Fibroblast of lung (primary cell): ENCODE measurements at regions not wholly inside any gene's neighbourhood (a gene's known extent, or its start where the extent isn't known, plus 50 kb on each side); places are given as distances from the start of the nearest gene placed in this dataset.

Experiments
- DNase-seq, 2 donors: peaks; one replicate each; pipeline versions ENCODE4 v3.0.0 to v3.0.0-alpha.2; 2010; ENCODE audit warnings: low read depth in 2 of 2
- H2AFZ ChIP-seq: 2 replicates; pipeline ENCODE4 v1.5.1; 2012; ENCODE audit warnings: low read length, control low read depth, inconsistent platforms
- H3K27ac ChIP-seq: 2 replicates; pipeline ENCODE4 v1.5.1; 2011; ENCODE audit warnings: low read length, control low read depth; ENCODE audit not compliant: insufficient read depth
- H3K27me3 ChIP-seq: 2 replicates; pipeline ENCODE4 v1.5.1; 2011; ENCODE audit warnings: mild to moderate bottlenecking, low read length; ENCODE audit not compliant: control insufficient read depth, insufficient read depth
- H3K36me3 ChIP-seq: 2 replicates; pipeline ENCODE4 v1.5.1; 2011; ENCODE audit warnings: low read length; ENCODE audit not compliant: control insufficient read depth, insufficient read depth
- H3K4me1 ChIP-seq: 2 replicates; pipeline ENCODE4 v1.5.1; 2011; ENCODE audit warnings: low read length; ENCODE audit not compliant: control insufficient read depth, insufficient read depth; ENCODE audit errors: extremely low read depth
- H3K4me2 ChIP-seq: 2 replicates; pipeline ENCODE4 v1.5.1; 2011; ENCODE audit warnings: low read length, control low read depth; ENCODE audit not compliant: insufficient read depth; ENCODE audit errors: extremely low read depth
- H3K4me3 ChIP-seq, 4 experiments: fragments of 200-600 bp in 1 of 4; sonication (generic) in 1 of 4; replicated peaks in 1 of 4; 2 replicates each; pipeline ENCODE4 v1.5.1; 2011 to 2016; ENCODE audit warnings: low read length in 4 of 4, low read depth in 3 of 4, mild to moderate bottlenecking in 3 of 4, control low read depth in 2 of 4, inconsistent platforms in 1 of 4, mixed read lengths in 1 of 4; ENCODE audit not compliant: insufficient read depth in 1 of 4; ENCODE audit errors: control extremely low read depth in 1 of 4
- H3K79me2 ChIP-seq: 2 replicates; pipeline ENCODE4 v1.5.1; 2012; ENCODE audit warnings: mild to moderate bottlenecking, low read length, inconsistent platforms; ENCODE audit not compliant: control insufficient read depth, insufficient read depth
- H3K9ac ChIP-seq: 2 replicates; pipeline ENCODE4 v1.5.1; 2011; ENCODE audit warnings: mild to moderate bottlenecking, low read length, control low read depth; ENCODE audit not compliant: insufficient read depth
- H3K9me3 ChIP-seq: 2 replicates; pipeline ENCODE4 v1.5.1; 2012; ENCODE audit warnings: low read depth, low read length; ENCODE audit not compliant: control insufficient read depth, insufficient read depth
- H4K20me1 ChIP-seq: 2 replicates; pipeline ENCODE4 v1.5.1; 2011; ENCODE audit warnings: low read length; ENCODE audit not compliant: control insufficient read depth, insufficient read depth; ENCODE audit errors: extremely low read depth
- CTCF ChIP-seq, 2 donors: IDR thresholded peaks in 1 of 2; conservative IDR thresholded peaks in 1 of 2; 1 replicate in 1 of 2; 2 replicates in 1 of 2; pipeline ENCODE4 v1.5.1; 2011 to 2012; ENCODE audit warnings: low read length in 2 of 2, control low read depth in 1 of 2, inconsistent platforms in 1 of 2, low read depth in 1 of 2, mild to moderate bottlenecking in 1 of 2
- EZH2 ChIP-seq: IDR thresholded peaks from 2 replicates; pipeline ENCODE4 v1.5.1; 2012; ENCODE audit warnings: low read length, control low read depth, mild to moderate bottlenecking; ENCODE audit errors: missing control alignments

DNA sequence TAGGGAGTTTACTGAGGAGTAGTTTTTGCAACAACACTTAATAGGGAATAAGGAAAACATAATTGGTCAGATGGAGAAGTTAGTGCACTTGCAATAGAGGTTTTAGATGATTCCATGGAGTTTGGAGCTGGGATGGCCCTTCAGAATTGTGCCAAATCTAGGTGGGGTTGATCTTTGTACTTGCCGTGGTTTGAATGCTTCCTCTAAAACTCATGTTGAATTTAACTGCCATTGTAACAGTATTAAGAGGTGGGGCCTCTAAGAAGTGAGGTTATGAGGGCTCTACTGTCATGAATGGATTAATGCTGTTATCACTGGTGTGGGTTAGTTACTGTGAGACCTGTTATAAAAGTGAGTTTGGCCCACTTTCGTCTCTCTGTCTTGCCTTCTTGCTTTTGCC, 94.4 kb upstream of the BOD1L1 start:
- Histone ChIP-seq H4K20me1 (no peaks in the 10 kb centered on the region), H3K27me3 (no peaks in the 10 kb centered on the region), H3K27ac (no peak overlapping the region), H2AFZ (no peak overlapping the region), H3K9ac (no peak overlapping the region), H3K9me3 (no peaks in the 10 kb centered on the region), H3K79me2 (no peaks in the 10 kb centered on the region), H3K36me3 (no peaks in the 10 kb centered on the region), H3K4me3 (no peak overlapping the region), H3K4me1 (no peaks in the 10 kb centered on the region), H3K4me2 (no peak overlapping the region)
- no peak for DNase-seq
- no peak for TF ChIP-seq CTCF (conservative IDR thresholded peaks at IDR 0.05 in 1 of 2, IDR thresholded peaks at IDR 0.05 in 1 of 2; ENCODE audit: low read depth in 1 of 2, low read length in 2 of 2)
- no peak for TF ChIP-seq EZH2

GRCh38 chr4:13722649-13723048, 95.1 kb upstream of the BOD1L1 start:
- H3K79me2 ChIP-seq: no peaks in the 10 kb centered on the region
- no peak for DNase-seq
- no peak for TF ChIP-seq CTCF (conservative IDR thresholded peaks at IDR 0.05 in 1 of 2, IDR thresholded peaks at IDR 0.05 in 1 of 2; ENCODE audit: low read depth in 1 of 2, low read length in 2 of 2)
- TF ChIP-seq EZH2: no peak
- no peak overlapping the region for H3K9ac ChIP-seq
- no peak overlapping the region for H3K4me2 ChIP-seq
- no peaks in the 10 kb centered on the region for H3K9me3 ChIP-seq
- H3K27ac ChIP-seq: no peak overlapping the region
- no peaks in the 10 kb centered on the region for H3K27me3 ChIP-seq
- H4K20me1 ChIP-seq: no peaks in the 10 kb centered on the region
- no peak overlapping the region for H2AFZ ChIP-seq
- no peaks in the 10 kb centered on the region for H3K4me1 ChIP-seq
- H3K36me3 ChIP-seq: no peaks in the 10 kb centered on the region
- H3K4me3 ChIP-seq: no peak overlapping the region

GRCh38 chr4:13728761-13729160, 101.2 kb upstream of the BOD1L1 start:
- no peak overlapping the region for H3K9ac ChIP-seq
- no peaks in the 10 kb centered on the region for H3K27me3 ChIP-seq
- H3K9me3 ChIP-seq: no peaks in the 10 kb centered on the region
- H3K4me1 ChIP-seq: no peaks in the 10 kb centered on the region
- H3K4me2 ChIP-seq: no peak overlapping the region
- H2AFZ ChIP-seq: no peak overlapping the region
- H3K79me2 ChIP-seq: no peaks in the 10 kb centered on the region
- no peak for TF ChIP-seq EZH2
- no peak for TF ChIP-seq CTCF (conservative IDR thresholded peaks at IDR 0.05 in 1 of 2, IDR thresholded peaks at IDR 0.05 in 1 of 2; ENCODE audit: low read depth in 1 of 2, low read length in 2 of 2)
- no peak overlapping the region for H3K27ac ChIP-seq
- no peak overlapping the region for H3K4me3 ChIP-seq
- no peaks in the 10 kb centered on the region for H4K20me1 ChIP-seq
- no peaks in the 10 kb centered on the region for H3K36me3 ChIP-seq
- no peak for DNase-seq
